ENCODE measurements at regions not wholly inside any gene's neighbourhood (a gene's known extent, or its start where the extent isn't known, plus 50 kb on each side); places are given as distances from the start of the nearest gene placed in this dataset.
"Not testable (repeated sequence)": the region's sequence is repeated elsewhere in the genome, so short reads cannot be mapped to it uniquely, and the experiment has no call there.

GRCh38 chrX:1140236-1140681 lies 72.2 kb downstream of the CRLF2 start:
- DNase-seq (ENCODE audit: low read depth in 2 of 2), result no peak

GRCh38 chrX:1139185-1139500 lies 73.3 kb downstream of the CRLF2 start:
- no peak for DNase-seq (ENCODE audit: low read depth in 2 of 2)

GRCh38 chrX:1138476-1139184 lies 73.8 kb downstream of the CRLF2 start:
- no peak for DNase-seq (ENCODE audit: low read depth in 2 of 2)

- no peak for DNase-seq (ENCODE audit: low read depth in 2 of 2)
Observed at GRCh38 chrX:1137531-1137930, 74.9 kb downstream of the CRLF2 start.

- DNase-seq (ENCODE audit: low read depth in 2 of 2), result not testable (repeated sequence)
Observed at GRCh38 chrX:1136582-1136981, 75.9 kb downstream of the CRLF2 start.

GRCh38 chrX:1134976-1135375 lies 77.5 kb downstream of the CRLF2 start:
- no peak for DNase-seq (ENCODE audit: low read depth in 2 of 2)

GRCh38 chrX:1134156-1134555 lies 78.3 kb downstream of the CRLF2 start:
- no peak for DNase-seq (ENCODE audit: low read depth in 2 of 2)

GRCh38 chrX:1126738-1127137 lies 85.7 kb downstream of the CRLF2 start:
- no peak for DNase-seq (ENCODE audit: low read depth in 2 of 2)

- DNase-seq (ENCODE audit: low read depth in 2 of 2), result no peak
Observed at GRCh38 chrX:1124531-1124930, 87.9 kb downstream of the CRLF2 start.

- not testable (repeated sequence) for DNase-seq (ENCODE audit: low read depth in 2 of 2)
Observed at GRCh38 chrX:1122851-1123250, 89.6 kb downstream of the CRLF2 start.

GRCh38 chrX:1119275-1119674 lies 93.2 kb downstream of the CRLF2 start:
- no peak for DNase-seq (ENCODE audit: low read depth in 2 of 2)

- no peak for DNase-seq (ENCODE audit: low read depth in 2 of 2)
Observed at GRCh38 chrX:1118572-1119199, 93.8 kb downstream of the CRLF2 start.

- not testable (repeated sequence) for DNase-seq (ENCODE audit: low read depth in 2 of 2)
Observed at GRCh38 chrX:1115411-1115810, 97.0 kb downstream of the CRLF2 start.

- no peak for DNase-seq (ENCODE audit: low read depth in 2 of 2)
Observed at GRCh38 chrX:1112321-1112720, 100.1 kb downstream of the CRLF2 start.

GRCh38 chrX:1111601-1112300 lies 100.7 kb downstream of the CRLF2 start:
- DNase-seq (ENCODE audit: low read depth in 2 of 2), result no peak

- DNase-seq (ENCODE audit: low read depth in 2 of 2), result no peak
Observed at GRCh38 chrX:1109580-1110119, 102.8 kb downstream of the CRLF2 start.

- no peak for DNase-seq (ENCODE audit: low read depth in 2 of 2)
Observed at GRCh38 chrX:1108501-1109445, 103.7 kb downstream of the CRLF2 start.

- DNase-seq (ENCODE audit: low read depth in 2 of 2), result no peak
Observed at GRCh38 chrX:1106478-1107210, 105.8 kb downstream of the CRLF2 start.

GRCh38 chrX:1105671-1106419 lies 106.6 kb downstream of the CRLF2 start:
- no peak for DNase-seq (ENCODE audit: low read depth in 2 of 2)

GRCh38 chrX:1105031-1105430 lies 107.4 kb downstream of the CRLF2 start:
- not testable (repeated sequence) for DNase-seq (ENCODE audit: low read depth in 2 of 2)

Measured in stimulated activated CD8-positive, alpha-beta memory T cell treated with anti-CD3 and anti-CD28 coated beads, Interleukin-15, amount 100 ng/mL, for 48 hours (primary cell).